BE2C (cell line): ENCODE measurements at regions not wholly inside any gene's neighbourhood (a gene's known extent, or its start where the extent isn't known, plus 50 kb on each side); places are given as distances from the start of the nearest gene placed in this dataset.
"Not testable (repeated sequence)": the region's sequence is repeated elsewhere in the genome, so short reads cannot be mapped to it uniquely, and the experiment has no call there.

Experiments
- DNase-seq: peaks from one replicate; pipeline ENCODE4 v3.0.0-alpha.2; 2020
- H3K27me3 ChIP-seq: fragments of 250-450 bp; sonication (Bioruptor Pico); 2 replicates; pipeline ENCODE4 v1.5.1; 2020; ENCODE audit warnings: mild to moderate bottlenecking
- H3K36me3 ChIP-seq: fragments of 250-450 bp; sonication (Bioruptor Pico); 2 replicates; pipeline ENCODE4 v1.5.1; 2020; ENCODE audit warnings: mild to moderate bottlenecking
- H3K4me1 ChIP-seq: fragments of 250-450 bp; sonication (Bioruptor Pico); 2 replicates; pipeline ENCODE4 v1.5.1; 2020
- H3K4me3 ChIP-seq: 2 replicates; pipeline ENCODE4 v1.5.1; 2011; ENCODE audit warnings: low read depth, low read length
- H3K9me3 ChIP-seq: fragments of 250-450 bp; sonication (Bioruptor Pico); 2 replicates; pipeline ENCODE4 v1.5.1; 2020
- CTCF ChIP-seq: IDR thresholded peaks from 2 replicates; pipeline ENCODE4 v1.5.1; 2012; ENCODE audit warnings: mild to moderate bottlenecking, low read depth, low read length

- TF ChIP-seq CTCF, result no peak
- Histone ChIP-seq H3K9me3 (no peaks in the 10 kb centered on the region), H3K4me3 (no peak overlapping the region), H3K4me1 (no peaks in the 10 kb centered on the region), H3K36me3 (no peaks in the 10 kb centered on the region), H3K27me3 (no peaks in the 10 kb centered on the region)
- no peak for DNase-seq
Measured at GRCh38 chr5:67793418-67793817, 422.1 kb upstream of the PIK3R1 start.

GRCh38 chr5:67792891-67793290, 422.7 kb upstream of the PIK3R1 start:
- no peak for TF ChIP-seq CTCF
- Histone ChIP-seq H3K36me3 (no peaks in the 10 kb centered on the region), H3K4me3 (no peak overlapping the region), H3K27me3 (no peaks in the 10 kb centered on the region), H3K4me1 (no peaks in the 10 kb centered on the region), H3K9me3 (no peaks in the 10 kb centered on the region)
- no peak for DNase-seq

- no peak for TF ChIP-seq CTCF
- Histone ChIP-seq H3K36me3 (no peaks in the 10 kb centered on the region), H3K4me3 (no peak overlapping the region), H3K4me1 (no peaks in the 10 kb centered on the region), H3K27me3 (no peaks in the 10 kb centered on the region), H3K9me3 (no peaks in the 10 kb centered on the region)
- no peak for DNase-seq
Measured at GRCh38 chr5:67790390-67790789, 425.2 kb upstream of the PIK3R1 start.

- H3K36me3 ChIP-seq, H3K4me1 ChIP-seq, H3K9me3 ChIP-seq, H3K27me3 ChIP-seq: not testable (repeated sequence)
- DNase-seq, result peak; percentile 60
- H3K4me3 ChIP-seq, result peak overlapping the region; percentile 35
Measured at GRCh38 chr5:67779893-67780623, 435.5 kb upstream of the PIK3R1 start.

GRCh38 chr5:67774786-67775185, 440.8 kb upstream of the PIK3R1 start:
- H3K27me3 ChIP-seq, result no peaks in the 10 kb centered on the region
- H3K4me1 ChIP-seq, result no peaks in the 10 kb centered on the region
- DNase-seq, result no peak
- H3K36me3 ChIP-seq, result no peaks in the 10 kb centered on the region
- no peak overlapping the region for H3K4me3 ChIP-seq
- no peak for TF ChIP-seq CTCF
- H3K9me3 ChIP-seq, result no peaks in the 10 kb centered on the region

- no peaks in the 10 kb centered on the region for H3K36me3 ChIP-seq
- H3K4me1 ChIP-seq, result no peaks in the 10 kb centered on the region
- DNase-seq, result no peak
- TF ChIP-seq CTCF, result no peak
- no peaks in the 10 kb centered on the region for H3K9me3 ChIP-seq
- H3K4me3 ChIP-seq, result no peak overlapping the region
- no peaks in the 10 kb centered on the region for H3K27me3 ChIP-seq
Measured at GRCh38 chr5:67774267-67774552, 441.3 kb upstream of the PIK3R1 start.
